NCI-H187 (cell line): ENCODE measurements at regions not wholly inside any gene's neighbourhood (a gene's known extent, or its start where the extent isn't known, plus 50 kb on each side); places are given as distances from the start of the nearest gene placed in this dataset.

ENCODE experiments used
- DNase-seq, 2 experiments: peaks; one replicate each; lab custom pipeline; 2025; lab: John Stamatoyannopoulos, UW

DNA sequence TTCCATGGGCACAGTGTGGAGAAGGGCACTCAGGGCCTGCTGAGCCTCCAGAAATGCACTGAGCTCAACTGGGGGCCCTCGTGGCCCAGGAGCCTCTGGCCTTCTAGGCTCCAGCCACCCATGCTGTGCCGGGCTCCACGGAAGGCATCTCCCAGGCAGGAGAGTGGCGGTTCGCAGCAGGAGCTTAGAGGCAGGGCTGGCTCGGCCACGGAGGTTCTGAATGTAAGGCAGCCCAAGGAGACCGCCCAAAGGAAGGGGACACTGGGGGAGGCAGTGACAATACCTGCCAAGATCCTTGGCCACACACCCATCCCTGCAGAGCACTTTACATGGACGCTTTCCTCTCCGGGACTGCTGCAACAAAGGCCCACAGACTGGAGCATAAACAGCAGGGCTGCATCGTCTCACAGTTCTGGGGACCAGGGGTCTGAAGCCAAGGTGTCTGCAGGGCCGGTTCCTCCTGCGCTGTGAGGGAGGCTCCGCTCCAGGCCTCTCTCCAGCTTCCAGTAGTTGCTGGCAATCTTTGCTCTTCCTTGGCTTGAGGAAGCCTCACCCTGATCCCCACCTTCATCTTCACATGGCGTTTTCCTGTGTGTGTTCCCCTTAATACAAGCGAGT lies 128.2 kb upstream of the CDH4 start:
- DNase-seq, result no peak

DNA sequence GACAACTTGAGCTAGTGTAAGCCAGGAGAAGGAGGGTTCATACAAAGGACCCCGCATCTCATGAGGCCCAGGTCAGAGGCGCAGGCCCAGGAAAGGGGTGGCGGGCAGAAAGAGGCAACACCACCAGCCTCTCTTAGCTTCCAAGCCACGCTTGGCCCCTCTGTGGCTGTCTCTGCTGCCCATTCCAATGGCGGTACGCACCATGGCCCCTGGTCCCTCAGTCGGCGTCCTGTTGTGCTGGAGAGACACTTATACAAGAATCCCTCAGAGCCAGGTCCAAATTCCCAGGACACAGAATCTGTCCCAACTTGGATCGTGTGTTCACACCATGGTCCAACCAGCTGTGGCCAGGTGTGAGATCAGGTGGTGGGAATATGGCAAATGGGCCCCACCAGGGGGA lies 127.0 kb upstream of the CDH4 start:
- no peak for DNase-seq

DNA sequence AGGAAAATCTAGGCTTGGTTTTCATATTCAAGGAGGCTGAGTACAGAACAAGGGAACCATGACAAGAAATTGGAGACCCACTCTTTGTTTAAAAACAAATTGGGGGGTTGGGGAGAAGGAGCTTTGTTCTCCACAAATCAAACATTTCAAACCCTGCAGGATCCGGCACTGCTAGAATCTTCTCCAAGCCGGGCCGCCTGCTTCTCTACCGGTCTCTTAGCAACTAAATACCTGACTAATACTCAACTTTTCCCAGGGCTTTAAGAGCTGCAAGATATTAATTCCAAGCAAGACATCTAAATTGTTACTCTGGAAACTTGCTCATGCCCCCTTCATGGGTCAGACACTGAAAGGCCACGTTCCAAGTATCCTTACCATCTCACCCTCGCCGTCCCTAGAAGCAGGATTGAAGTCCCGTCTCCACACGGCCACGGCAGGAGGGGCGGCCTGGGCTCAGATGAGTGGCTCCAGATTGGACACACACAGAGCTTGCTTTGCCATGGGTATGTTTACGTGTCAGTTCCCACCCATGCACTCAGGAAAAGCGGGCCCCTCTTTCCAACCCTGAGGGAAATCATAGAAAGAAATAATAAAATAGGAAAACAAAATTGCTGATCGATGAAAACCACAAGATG lies 126.4 kb upstream of the CDH4 start:
- no peak for DNase-seq

DNA sequence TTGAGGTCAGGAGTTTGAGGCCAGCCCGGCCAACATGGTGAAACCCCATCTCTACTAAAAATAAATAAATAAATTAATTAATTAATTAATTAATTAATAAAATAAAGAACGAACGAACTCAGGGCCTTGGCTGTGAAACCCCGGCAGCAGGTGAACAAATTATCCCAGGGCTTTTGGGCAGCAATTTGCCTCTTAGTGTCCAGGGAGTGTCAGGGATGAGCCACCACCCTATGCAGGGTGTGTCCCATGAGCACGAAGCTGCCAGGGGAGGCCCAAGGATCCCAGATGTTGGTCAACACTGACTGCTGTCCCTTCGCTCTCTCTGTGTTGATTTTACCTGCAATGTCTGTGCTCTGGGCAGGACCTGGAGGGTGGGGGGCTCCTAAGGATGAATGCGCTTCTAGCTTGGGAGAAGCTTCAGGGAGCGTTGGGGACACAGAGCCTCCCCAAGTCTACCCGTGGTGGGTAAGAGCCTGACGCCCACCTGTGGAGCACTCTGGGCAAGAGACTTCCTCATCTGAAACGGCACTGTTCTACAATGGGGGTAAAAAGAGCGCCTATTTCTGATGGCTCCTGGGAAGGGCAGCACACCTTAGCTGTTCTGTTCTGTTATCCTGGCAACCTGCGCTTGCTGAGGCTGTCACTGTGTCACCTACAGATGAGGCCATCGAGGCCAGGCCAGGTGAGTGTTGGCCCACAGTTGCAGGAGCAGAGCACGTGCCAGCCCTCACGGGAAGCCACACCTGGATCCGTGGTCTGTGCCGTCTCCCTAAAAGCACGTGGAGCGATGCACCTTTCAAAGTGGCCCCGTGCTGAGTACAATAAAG lies 125.5 kb upstream of the CDH4 start:
- no peak for DNase-seq

DNA sequence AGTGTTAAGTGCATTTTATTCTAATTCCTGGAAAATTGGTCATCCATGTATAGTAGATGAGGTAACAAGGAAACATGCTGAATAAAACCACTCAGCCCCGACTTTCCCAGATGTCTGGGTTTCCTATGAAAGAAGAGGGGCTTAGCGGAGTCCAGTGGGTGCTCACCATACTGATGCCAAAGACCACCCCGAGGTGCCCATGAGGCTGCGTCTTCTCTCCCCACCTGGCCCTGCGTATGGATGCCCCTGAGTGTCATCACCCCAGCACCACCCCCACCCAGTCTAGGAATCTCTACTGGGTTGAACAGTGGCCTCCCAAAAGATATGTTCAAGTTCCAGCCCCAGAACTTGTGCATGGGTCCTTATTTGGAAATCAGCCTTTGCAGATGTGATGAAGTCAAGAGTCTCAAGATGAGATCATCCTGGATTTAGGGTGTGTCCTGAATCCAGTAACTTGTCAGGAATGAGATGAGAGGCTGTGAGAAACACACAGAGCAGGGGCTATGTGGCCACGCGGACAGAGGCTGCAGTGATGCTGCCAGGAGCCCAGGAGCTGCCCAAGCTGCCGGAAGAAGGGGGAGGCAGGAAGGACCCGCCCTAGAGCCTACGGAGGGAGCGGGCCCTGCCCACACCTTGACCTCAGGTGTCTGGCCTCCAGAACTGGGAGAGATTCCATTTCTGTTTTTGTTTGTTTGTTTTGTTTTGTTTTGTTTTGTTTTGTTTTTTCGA lies 124.6 kb upstream of the CDH4 start:
- DNase-seq, result no peak

DNA sequence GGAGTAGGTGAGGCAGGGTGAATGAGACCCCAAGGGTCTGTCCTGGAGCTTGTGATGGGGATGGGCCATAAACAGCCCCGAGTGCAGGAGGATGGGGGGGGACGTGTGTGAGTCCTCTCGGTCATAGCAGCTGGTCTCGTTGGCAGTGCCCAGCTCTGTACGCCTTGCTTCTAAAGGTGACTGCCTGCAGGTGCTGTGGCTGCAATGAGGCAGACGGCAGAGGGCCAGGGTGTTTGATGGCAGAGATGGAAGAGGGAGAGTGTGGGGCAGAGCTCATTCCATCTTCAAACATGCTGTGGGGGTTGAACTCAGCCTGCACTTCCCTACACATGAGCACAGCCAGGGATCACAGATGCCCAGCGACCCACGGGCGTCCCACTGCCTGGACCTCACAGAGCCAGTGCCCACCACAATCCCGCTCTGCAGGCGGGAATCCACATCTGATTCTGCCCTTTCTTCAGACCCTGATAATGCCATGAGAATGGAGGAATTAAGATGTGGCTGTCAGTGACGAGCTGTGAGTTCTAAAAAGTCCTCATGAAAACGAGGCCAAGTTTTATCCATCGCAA lies 123.3 kb upstream of the CDH4 start:
- no peak for DNase-seq

DNA sequence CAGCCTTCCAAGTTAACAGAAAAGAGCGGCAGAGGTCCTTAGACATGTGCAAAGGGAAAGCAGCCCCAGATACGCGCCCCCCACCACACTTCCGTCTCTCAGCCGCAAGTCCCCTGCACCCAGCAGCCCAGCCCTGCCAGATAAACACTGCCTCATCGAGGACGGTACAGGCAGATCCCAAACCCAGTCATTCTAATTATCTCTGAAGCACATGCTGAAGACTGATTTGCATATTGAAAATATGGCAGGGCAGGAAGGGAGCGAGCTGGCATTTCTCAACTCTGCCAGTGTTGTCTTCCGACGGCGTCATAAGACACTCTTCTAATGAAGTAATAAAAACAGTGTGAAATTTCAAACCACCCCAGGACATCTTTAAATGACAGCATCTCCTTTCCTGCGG lies 122.8 kb upstream of the CDH4 start:
- no peak for DNase-seq

DNA sequence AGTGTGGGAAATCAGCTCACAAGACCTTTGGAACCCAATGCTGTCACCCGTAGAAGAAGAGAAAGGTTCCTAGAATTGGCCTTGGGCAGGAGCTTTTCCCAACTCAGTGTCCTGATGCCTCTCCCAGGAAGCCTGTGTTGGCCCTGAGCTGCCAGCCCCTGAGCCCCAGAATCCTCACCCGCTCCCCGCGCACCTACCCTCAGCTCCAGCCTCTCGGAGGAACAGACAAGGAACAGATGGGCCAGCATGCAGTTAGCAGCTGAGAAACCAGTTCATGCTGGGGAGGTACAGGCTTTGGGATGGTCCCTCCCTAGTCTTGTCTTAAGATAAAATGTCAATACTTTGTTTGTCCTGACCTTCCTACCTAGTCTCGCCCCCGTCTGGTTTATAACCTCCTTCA lies 121.9 kb upstream of the CDH4 start:
- no peak for DNase-seq

DNA sequence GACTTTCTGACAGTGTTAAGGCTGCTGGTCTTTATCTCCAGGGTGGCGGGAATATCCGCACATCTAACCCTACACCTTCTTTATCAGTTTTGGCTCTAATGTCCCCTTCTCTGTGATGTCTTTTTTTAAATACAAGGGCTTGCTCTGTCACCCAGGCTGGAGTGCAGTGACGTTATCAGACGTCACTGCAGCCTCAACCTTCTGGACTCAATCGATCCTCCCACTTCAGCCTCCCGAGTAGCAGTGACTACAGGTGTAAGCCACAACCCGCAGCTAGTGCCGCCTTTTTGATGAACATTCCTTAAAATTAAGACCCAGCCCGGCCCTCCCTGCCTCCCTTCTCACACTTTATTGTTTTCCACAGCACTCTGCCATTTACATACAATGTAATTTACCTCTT lies 120.1 kb upstream of the CDH4 start:
- no peak for DNase-seq

DNA sequence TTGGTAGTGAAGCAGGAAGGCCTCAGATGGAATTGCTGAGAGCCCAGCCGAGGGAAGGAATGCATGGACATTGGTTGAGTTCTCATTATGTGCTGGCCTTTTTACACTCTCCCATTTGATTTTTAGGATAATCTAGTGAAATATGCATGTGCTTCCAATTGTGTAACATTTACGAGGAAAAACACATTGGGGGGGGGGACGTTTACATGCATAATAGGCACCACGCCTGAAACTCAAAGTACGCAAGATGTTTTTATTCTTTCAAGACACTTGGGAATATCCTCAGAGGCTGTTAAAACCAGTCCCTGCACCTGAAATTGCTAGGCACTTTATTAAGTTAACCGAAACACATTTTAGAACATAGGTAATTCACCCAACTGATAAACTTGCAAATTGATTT lies 118.5 kb upstream of the CDH4 start:
- no peak for DNase-seq

DNA sequence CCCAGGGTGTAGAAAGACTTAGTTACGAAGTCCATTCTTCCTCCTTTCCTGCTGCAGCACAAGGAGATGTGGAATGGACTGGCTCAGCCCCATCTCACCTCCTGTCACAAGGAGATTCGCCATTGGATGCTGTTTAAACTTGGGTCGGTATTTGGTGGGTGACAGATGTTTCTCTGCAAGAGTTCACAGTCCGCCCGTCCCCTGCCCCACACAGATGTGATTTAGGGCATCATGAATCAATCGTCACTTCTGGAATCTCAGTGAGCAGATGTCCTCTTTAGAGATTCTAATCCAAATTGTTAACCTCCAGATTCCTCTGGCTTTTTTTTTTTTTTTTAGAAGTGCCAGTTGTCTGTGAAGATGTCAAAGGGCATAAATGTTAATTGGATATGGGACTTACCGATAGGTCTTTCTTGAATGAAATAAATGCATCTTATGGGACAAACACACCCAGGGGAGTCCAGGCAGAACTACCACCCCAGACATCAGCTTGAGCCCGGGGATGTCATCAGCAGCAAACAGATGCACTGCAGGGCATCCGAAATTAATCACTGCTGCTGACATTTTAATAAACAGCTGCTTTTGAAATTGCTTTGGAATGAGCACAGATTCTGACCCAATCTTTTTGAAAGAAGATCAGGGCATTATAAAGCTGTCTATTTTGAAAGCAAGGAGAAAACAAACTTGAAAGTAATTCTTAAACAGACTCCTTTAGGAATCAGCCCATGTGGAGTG lies 117.6 kb upstream of the CDH4 start:
- no peak for DNase-seq

DNA sequence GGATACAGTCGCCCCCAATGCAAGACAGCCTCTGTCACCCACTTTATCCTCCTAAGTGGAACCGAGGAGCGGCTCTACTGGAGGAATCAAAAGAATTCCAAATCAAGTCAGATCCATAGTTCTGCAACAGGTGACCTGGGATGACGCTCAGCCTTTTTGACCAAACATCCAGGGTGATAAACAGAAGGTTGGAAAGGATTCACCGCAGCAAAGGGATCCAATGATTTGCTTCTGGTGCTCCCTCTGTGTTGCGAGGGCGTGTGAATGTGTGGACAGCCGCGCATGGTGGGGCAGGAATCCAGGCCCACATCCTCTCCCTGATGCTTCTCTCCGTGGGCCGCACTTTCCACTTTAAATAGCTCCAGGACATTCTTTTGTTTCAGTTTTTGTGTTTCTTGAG lies 116.8 kb upstream of the CDH4 start:
- no peak for DNase-seq

DNA sequence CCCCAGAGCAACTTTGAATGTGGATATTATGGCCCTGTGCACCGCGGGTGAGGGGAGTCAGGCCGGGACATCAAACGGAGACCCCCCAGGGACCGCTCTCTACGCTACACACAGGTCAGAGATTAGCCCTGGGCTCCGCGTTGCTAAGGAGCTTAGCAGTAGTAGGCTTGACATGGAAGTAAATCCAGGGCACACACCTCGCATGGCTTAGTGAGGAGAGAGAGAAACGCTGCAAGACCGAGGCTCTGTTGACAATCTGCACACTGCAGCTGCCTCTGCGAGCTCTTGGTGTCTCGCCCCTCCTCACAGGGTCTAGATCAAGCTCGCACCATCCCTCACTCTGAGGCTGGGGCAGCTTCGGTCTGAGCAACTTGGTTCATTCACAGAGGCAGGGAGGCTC lies 116.1 kb upstream of the CDH4 start:
- no peak for DNase-seq

DNA sequence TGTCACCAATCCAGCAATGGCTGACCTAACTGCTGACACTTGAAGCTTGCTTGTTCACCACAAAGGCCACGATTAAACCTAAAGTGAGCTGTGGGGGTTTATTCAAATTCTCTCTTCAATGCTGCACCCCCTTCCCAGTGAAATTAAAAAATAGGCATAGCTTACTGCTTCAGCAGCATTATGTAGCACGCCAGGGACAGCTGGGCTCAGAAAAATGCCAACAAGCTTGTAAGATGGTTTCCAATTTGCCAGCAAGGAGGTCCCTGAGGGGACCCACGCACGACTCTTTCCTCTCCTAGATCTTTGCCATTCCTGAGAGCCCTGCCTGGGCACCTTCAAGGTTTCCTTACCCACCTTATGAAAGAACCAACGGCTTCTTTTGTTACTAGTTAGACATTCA lies 113.5 kb upstream of the CDH4 start:
- no peak for DNase-seq

DNA sequence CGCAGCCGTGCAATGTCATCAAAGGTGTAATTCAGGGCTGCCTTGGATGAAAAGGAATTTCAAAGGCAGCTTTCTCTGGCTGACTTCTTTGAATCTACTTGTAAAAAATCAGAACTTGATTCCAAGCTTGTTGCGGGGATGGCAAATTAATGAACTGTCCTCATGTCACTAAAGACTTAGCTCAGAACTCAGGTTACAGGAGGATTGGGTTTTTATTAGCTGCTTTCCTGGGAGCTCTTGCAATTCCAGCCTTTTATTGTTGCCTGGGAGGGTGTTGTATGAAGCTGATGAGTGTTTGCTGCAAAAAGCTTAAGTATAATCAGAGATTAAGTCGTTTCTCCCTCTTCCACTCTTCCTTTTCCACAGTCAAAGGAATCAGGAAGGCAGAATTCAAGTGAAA lies 113.0 kb upstream of the CDH4 start:
- DNase-seq, result no peak

DNA sequence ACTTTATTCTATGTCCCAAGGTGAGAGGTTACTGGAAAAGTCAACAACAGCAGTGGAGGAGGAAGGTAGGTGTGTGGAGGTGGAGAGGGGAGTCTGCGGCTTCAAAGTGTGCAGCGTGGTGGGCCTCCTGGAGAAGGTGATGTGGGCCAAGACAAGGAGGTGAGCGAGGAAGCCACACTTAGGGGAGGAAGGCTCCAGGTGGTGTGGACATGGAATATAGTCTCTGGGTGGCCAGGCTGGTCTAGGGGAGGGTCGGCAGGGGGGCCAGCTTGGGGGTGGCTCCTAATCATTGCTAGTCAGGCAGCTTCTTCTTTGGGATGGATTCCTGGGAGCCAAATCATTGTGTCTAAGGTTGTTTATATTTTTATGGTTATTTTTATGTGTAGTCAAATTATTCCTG lies 111.5 kb upstream of the CDH4 start:
- DNase-seq, result no peak

DNA sequence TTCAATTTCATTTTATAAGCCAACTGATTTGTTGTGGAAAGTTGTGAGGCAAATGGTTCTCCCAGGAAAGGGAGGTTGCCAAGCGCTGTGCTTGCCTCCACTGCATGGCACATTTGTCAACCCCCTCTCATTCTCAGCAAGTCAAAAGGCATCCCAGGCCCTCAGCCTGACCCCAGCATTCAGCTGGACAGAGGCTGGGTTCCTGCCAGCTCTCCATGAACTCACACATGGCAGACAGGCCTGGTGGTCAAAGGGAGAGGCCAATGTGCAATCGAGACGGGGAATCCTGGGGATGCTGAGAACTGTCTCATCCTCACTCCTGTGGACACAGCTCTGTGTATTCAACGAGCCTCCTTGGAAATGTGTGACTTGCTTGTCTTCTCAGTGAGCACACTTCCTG lies 106.0 kb upstream of the CDH4 start:
- DNase-seq, result no peak

DNA sequence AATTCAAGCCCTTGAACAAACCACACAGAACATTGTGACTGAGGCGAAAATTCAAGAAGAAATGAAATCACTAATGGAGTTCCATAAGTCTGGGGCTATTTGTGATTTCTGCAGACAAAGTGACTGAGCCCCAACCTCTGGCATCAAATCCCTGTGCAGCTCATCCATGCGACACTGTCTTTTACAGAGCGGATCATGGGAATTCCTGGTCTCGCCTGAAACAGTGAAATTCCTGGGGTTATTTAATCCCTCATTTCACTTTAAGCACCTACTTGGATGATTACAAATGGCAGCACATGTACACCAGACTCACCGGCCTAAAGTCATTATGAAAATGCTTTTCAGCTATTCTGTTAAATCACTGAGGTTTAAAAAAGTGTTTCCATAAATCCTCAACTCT lies 102.4 kb upstream of the CDH4 start:
- DNase-seq, result no peak

DNA sequence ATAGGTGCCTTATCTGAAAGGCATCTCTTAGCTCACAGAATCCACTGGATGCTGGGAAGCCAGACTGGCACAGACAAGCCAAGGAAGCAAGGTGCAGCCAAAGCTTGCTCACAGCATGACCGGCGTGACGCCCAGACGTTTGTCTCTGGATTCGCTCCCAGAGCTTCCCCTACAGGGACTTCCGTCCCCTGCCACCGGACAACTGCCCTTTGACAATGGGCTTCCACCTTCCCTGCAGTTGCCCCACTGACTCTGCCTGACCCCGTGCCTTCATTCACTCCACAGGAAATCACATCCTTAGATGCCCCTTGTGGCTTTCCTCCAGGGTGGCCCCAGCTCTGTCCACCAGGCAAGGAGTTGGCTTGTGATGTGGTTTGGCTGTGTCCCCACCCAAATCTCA lies 94.8 kb upstream of the CDH4 start:
- DNase-seq, result no peak

DNA sequence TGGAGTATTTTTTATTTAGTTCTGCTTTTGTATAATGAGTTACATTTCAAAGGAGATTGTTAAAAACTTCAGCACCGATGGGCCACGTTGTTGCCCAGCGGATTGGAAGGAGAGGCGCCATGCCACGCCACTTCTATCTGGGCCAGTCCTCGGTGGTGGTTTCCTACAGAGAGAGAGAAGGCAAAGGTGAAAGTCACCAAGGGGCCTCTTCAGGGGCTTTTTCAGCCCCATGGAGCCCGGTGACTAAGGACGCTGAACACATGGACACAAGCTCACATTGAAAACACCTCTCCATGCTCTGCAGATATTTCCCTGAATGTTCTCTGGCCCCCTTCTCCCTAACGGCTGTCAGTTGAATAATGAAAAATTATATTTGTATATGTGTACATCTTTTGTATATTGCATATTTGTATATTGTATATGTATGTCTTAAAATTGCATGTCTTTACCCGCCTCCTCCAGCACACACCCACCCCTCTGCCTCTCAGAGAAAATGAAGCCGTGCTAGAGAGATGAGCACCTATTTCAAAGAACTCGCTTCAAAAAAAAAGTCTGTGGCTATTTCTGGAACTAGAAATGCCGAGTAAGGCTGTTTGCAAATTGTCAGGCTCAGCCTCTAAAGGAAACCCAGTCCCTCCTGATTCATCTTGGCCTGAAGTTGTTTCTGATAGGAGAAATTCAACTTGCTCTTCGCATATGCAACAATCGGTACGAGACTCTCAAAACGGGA lies 91.9 kb upstream of the CDH4 start:
- no peak for DNase-seq

DNA sequence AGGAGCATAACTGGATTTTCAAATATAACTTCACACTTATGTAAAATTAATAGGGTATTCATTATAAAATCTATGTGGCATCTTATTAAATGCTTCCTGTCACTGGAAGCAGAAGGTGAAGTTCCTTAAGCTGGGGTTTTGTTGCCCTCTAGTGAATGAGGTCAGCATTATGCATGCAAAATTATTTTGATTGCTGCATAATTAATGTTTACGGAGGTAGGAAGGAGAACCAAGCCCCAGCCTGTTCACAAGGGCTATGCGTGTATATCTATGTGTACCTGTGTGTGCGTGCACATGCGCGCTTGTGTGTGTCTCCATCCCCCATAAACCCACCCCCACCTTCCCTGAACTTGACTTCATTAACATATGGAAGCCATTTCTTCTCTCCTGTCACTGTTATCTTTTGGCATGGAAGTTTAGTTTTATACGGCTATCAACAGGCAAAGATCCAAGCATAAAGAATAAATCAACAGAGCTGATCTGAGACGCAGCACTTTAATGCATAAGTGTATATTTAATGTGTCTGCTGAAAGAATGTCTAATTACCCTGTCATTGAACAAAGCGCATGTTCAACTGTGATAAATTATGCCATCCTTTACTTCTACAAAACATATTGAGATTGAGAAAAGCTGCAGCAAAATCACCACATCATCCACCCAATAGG lies 90.2 kb upstream of the CDH4 start:
- DNase-seq, result no peak
